Pancreas (tissue), 10 donors: ENCODE measurements at regions not wholly inside any gene's neighbourhood (a gene's known extent, or its start where the extent isn't known, plus 50 kb on each side); places are given as distances from the start of the nearest gene placed in this dataset.
"Not testable (repeated sequence)": the region's sequence is repeated elsewhere in the genome, so short reads cannot be mapped to it uniquely, and the experiment has no call there.

ENCODE experiments used
- ATAC-seq, 4 donors: fragments of 200-7000 bp; cut with Tn5 transposase; one replicate each; pipeline versions ENCODE4 v1.8.0 to v1.9.1; 2020; ENCODE audit warnings: mild to moderate bottlenecking in 4 of 4, moderate library complexity in 4 of 4
- DNase-seq, 6 donors: peaks; one replicate each; pipeline ENCODE4 v3.0.0-alpha.2; 2020
- FAIRE-seq: peaks from 2 replicates; lab custom pipeline; 2012; peaks lifted over from hg19 to GRCh38; lab: Jason Lieb, UNC
- H3K27ac ChIP-seq, 4 donors: fragments of 200-600 bp; sonication (generic); 1 replicate in 3 of 4; 2 replicates in 1 of 4; pipeline versions ENCODE4 v1.5.0 to v1.8.0; 2020
- H3K27me3 ChIP-seq, 4 donors: fragments of 200-600 bp; one replicate each; pipeline ENCODE4 v1.8.0; 2021
- H3K36me3 ChIP-seq, 3 donors: fragments of 200-600 bp; sonication (generic) in 1 of 3; one replicate each; pipeline versions ENCODE4 v1.5.0 to v1.8.0; 2020 to 2021
- H3K4me1 ChIP-seq, 3 donors: fragments of 200-600 bp; one replicate each; pipeline ENCODE4 v1.8.0; 2021
- H3K4me3 ChIP-seq, 4 donors: fragments of 200-600 bp; sonication (generic) in 2 of 4; one replicate each; pipeline versions ENCODE4 v1.5.0 to v1.8.0; 2020 to 2021
- H3K9me3 ChIP-seq, 4 donors: fragments of 200-600 bp; one replicate each; pipeline ENCODE4 v1.8.0; 2021
- CTCF ChIP-seq, 4 donors: fragments of 200-600 bp; sonication (generic) in 3 of 4; IDR thresholded peaks; one replicate each; pipeline versions ENCODE4 v1.5.0 to v1.8.0; 2021; ENCODE audit warnings: antibody characterized with exemption in 4 of 4
- WGBS, 2 donors: extraction: QIAGEN DNeasy Blood & Tissue Kit; methylation state at CpG; one replicate each; pipeline ENCODE4 v1.1.7; 2013; 5-methylcytosine and 5-hydroxymethylcytosine counted together
- intact Hi-C, 3 donors: fragments of 100-400 bp; cut with DNase I; formaldehyde crosslinking; loops; one replicate each; pipeline versions ENCODE4 v1.11.1 to v1.14.2; 2022
- donor health status: healthy with polysubstance abuse.
- donor health status: DM: no; HTN: no; CAD: no; lungs with moderate emphysema.
- donor health status: DM: no; HTN: no; CAD: no.
- donor health status: control.
- donor health status: control.
- donor health status: Bipolar disorder and iron deficiency.
- donor health status: DM: yes; HTN: yes; CAD: no.
- donor health status: DM: no; HTN: no; CAD: no.
- donor health status: DM: no; HTN: no; CAD: no.
- donor health status: DM: yes; HTN: yes; CAD: no.

GRCh38 chr16:26493751-26494150, 573.0 kb upstream of the C16orf82 start:
- TF ChIP-seq CTCF (IDR thresholded peaks at IDR 0.05), result no peak
- H3K4me1 ChIP-seq, result no peaks in the 10 kb centered on the region
- no peaks in the 10 kb centered on the region for H3K36me3 ChIP-seq
- no peak for DNase-seq
- H3K27ac ChIP-seq, result no peak overlapping the region
- no peaks in the 10 kb centered on the region for H3K9me3 ChIP-seq
- no peak overlapping the region for H3K4me3 ChIP-seq
- no peak for FAIRE-seq
- WGBS, 2 donors, result 40 to 48% methylated on average over 1 of the region's 1 CpG
- ATAC-seq, result no peak
- peaks cover 0 to 20% (median 0%) of the 10 kb centered on the region in 4 donors for H3K27me3 ChIP-seq
- intact Hi-C loops, result no loop called here

- 26 to 43% methylated on average over 3 of the region's 3 CpGs for WGBS, 2 donors
- no peak overlapping the region for H3K27ac ChIP-seq
- H3K4me1 ChIP-seq, result no peaks in the 10 kb centered on the region
- no peaks in the 10 kb centered on the region for H3K9me3 ChIP-seq
- no peak for DNase-seq
- no peak for ATAC-seq
- TF ChIP-seq CTCF (IDR thresholded peaks at IDR 0.05), result no peak
- no peaks in the 10 kb centered on the region for H3K36me3 ChIP-seq
- intact Hi-C loops, result no loop called here
- FAIRE-seq, result no peak
- no peak overlapping the region for H3K4me3 ChIP-seq
- peaks cover 0 to 11% (median 0%) of the 10 kb centered on the region in 4 donors for H3K27me3 ChIP-seq
Measured at GRCh38 chr16:26497896-26498295, 568.8 kb upstream of the C16orf82 start.

- intact Hi-C loops, result no loop called here
- Histone ChIP-seq H3K36me3 (no peaks in the 10 kb centered on the region), H3K9me3 (no peaks in the 10 kb centered on the region), H3K4me1 (no peaks in the 10 kb centered on the region), H3K27me3 (no peaks in the 10 kb centered on the region), H3K4me3 (no peak overlapping the region), H3K27ac (no peak overlapping the region)
- DNase-seq (no peak), FAIRE-seq (no peak), ATAC-seq (no peak)
- WGBS, 2 donors, result 68 to 80% methylated on average over 6 of the region's 6 CpGs
- no peak for TF ChIP-seq CTCF (IDR thresholded peaks at IDR 0.05)
Measured at GRCh38 chr16:26500326-26500725, 566.4 kb upstream of the C16orf82 start.

- no peak for DNase-seq
- no peak for TF ChIP-seq CTCF (IDR thresholded peaks at IDR 0.05)
- H3K4me1 ChIP-seq, result no peaks in the 10 kb centered on the region
- intact Hi-C loops, result no loop called here
- no peaks in the 10 kb centered on the region for H3K36me3 ChIP-seq
- H3K27me3 ChIP-seq, result no peaks in the 10 kb centered on the region
- H3K4me3 ChIP-seq, result no peak overlapping the region
- no peak for ATAC-seq
- no peak overlapping the region for H3K27ac ChIP-seq
- H3K9me3 ChIP-seq, result no peaks in the 10 kb centered on the region
- no peak for FAIRE-seq
Measured at GRCh38 chr16:26505496-26505895, 561.2 kb upstream of the C16orf82 start.

- H3K27me3 ChIP-seq, H3K36me3 ChIP-seq, DNase-seq, FAIRE-seq, H3K4me1 ChIP-seq, H3K9me3 ChIP-seq, H3K27ac ChIP-seq, ATAC-seq, intact Hi-C loops, H3K4me3 ChIP-seq: not testable (repeated sequence)
- 67 to 72% methylated on average over 4 of the region's 4 CpGs for WGBS, 2 donors
Measured at GRCh38 chr16:26508946-26509345, 557.8 kb upstream of the C16orf82 start.

- no peak for ATAC-seq
- Histone ChIP-seq H3K9me3 (no peaks in the 10 kb centered on the region), H3K36me3 (no peaks in the 10 kb centered on the region), H3K27me3 (no peaks in the 10 kb centered on the region), H3K4me3 (no peak overlapping the region), H3K4me1 (no peaks in the 10 kb centered on the region), H3K27ac (no peak overlapping the region)
- WGBS, 2 donors, result 32 to 48% methylated on average over 1 of the region's 1 CpG
- intact Hi-C loops, result no loop called here
- no peak for DNase-seq
- no peak for FAIRE-seq
- TF ChIP-seq CTCF (IDR thresholded peaks at IDR 0.05), result no peak
Measured at GRCh38 chr16:26510924-26511323, 555.8 kb upstream of the C16orf82 start.
